ENCODE measurements at regions not wholly inside any gene's neighbourhood (a gene's known extent, or its start where the extent isn't known, plus 50 kb on each side); places are given as distances from the start of the nearest gene placed in this dataset.

GRCh38 chr2:163802284-163802683 lies 66.5 kb upstream of the FIGN start:
- TF ChIP-seq CTCF (optimal IDR thresholded peaks at IDR 0.05 in 1 of 3, IDR thresholded peaks at IDR 0.05 in 1 of 3, conservative IDR thresholded peaks at IDR 0.05 in 1 of 3; ENCODE audit: extremely low read depth in 1 of 3, insufficient read depth in 2 of 3, low read length in 3 of 3) (no peak), EZH2 (IDR thresholded peaks at IDR 0.05; ENCODE audit: low read length) (no peak)
